ENCODE measurements at regions not wholly inside any gene's neighbourhood (a gene's known extent, or its start where the extent isn't known, plus 50 kb on each side); places are given as distances from the start of the nearest gene placed in this dataset.

- H3K27ac ChIP-seq (ENCODE audit: low read length): no peak overlapping the region
- no peak overlapping the region for H3K9ac ChIP-seq (ENCODE audit: low read length)
- no peaks in the 10 kb centered on the region for H4K20me1 ChIP-seq (ENCODE audit: insufficient read depth, low read depth, low read length)
- H3K4me3 ChIP-seq (ENCODE audit: low read length): no peak overlapping the region
- H3K4me2 ChIP-seq (ENCODE audit: low read depth, low read length, poor library complexity, severe bottlenecking): no peak overlapping the region
- H2AFZ ChIP-seq (ENCODE audit: low read length): no peak overlapping the region
- no peaks in the 10 kb centered on the region for H3K79me2 ChIP-seq (ENCODE audit: low read length)
- peaks cover 21% of the 10 kb centered on the region for H3K9me3 ChIP-seq (ENCODE audit: low read length)
- no peak for DNase-seq
- no peaks in the 10 kb centered on the region for H3K4me1 ChIP-seq (ENCODE audit: low read length)
- H3K36me3 ChIP-seq (ENCODE audit: insufficient read depth, low read length): no peaks in the 10 kb centered on the region
- H3K27me3 ChIP-seq (ENCODE audit: low read length): no peaks in the 10 kb centered on the region
- H3K9me2 ChIP-seq (replicated peaks; ENCODE audit: insufficient read depth, low read length): no peaks in the 10 kb centered on the region
These were observed 328.8 kb upstream of the BTBD3 start for GRCh38 chr20:11588875-11589274.

- DNase-seq: no peak
These were observed 325.7 kb upstream of the BTBD3 start for GRCh38 chr20:11591965-11592364.

GRCh38 chr20:11604339-11604738 is 313.4 kb upstream of the BTBD3 start:
- Histone ChIP-seq H3K9me3 (ENCODE audit: low read length) (peaks cover 21% of the 10 kb centered on the region), H3K79me2 (ENCODE audit: low read length) (no peaks in the 10 kb centered on the region), H3K4me1 (ENCODE audit: low read length) (no peaks in the 10 kb centered on the region), H3K4me3 (ENCODE audit: low read length) (no peak overlapping the region), H2AFZ (ENCODE audit: low read length) (no peak overlapping the region), H3K9ac (ENCODE audit: low read length) (no peak overlapping the region), H3K27ac (ENCODE audit: low read length) (no peak overlapping the region), H3K4me2 (ENCODE audit: low read depth, low read length, poor library complexity, severe bottlenecking) (no peak overlapping the region), H4K20me1 (ENCODE audit: insufficient read depth, low read depth, low read length) (no peaks in the 10 kb centered on the region), H3K9me2 (replicated peaks; ENCODE audit: insufficient read depth, low read length) (no peaks in the 10 kb centered on the region; the same call in 1 of the 2 replicates), H3K36me3 (ENCODE audit: insufficient read depth, low read length) (no peaks in the 10 kb centered on the region), H3K27me3 (ENCODE audit: low read length) (no peaks in the 10 kb centered on the region)
- DNase-seq: no peak

More at GRCh38 chr20:11591965-11592364, 325.7 kb upstream of the BTBD3 start:
- Histone ChIP-seq H3K4me1 (ENCODE audit: low read length) (no peaks in the 10 kb centered on the region), H3K27ac (ENCODE audit: low read length) (no peak overlapping the region), H4K20me1 (ENCODE audit: insufficient read depth, low read depth, low read length) (no peaks in the 10 kb centered on the region), H2AFZ (ENCODE audit: low read length) (no peak overlapping the region), H3K79me2 (ENCODE audit: low read length) (no peaks in the 10 kb centered on the region), H3K9me3 (ENCODE audit: low read length) (peaks cover 24% of the 10 kb centered on the region), H3K27me3 (ENCODE audit: low read length) (no peaks in the 10 kb centered on the region), H3K4me2 (ENCODE audit: low read depth, low read length, poor library complexity, severe bottlenecking) (no peak overlapping the region), H3K9ac (ENCODE audit: low read length) (no peak overlapping the region), H3K4me3 (ENCODE audit: low read length) (no peak overlapping the region), H3K9me2 (replicated peaks; ENCODE audit: insufficient read depth, low read length) (no peaks in the 10 kb centered on the region; the same call in 1 of the 2 replicates), H3K36me3 (ENCODE audit: insufficient read depth, low read length) (no peaks in the 10 kb centered on the region)

- H3K4me2 ChIP-seq (ENCODE audit: low read depth, low read length, poor library complexity, severe bottlenecking): no peak overlapping the region
- H3K27me3 ChIP-seq (ENCODE audit: low read length): no peaks in the 10 kb centered on the region
- H3K9me2 ChIP-seq (replicated peaks; ENCODE audit: insufficient read depth, low read length): no peaks in the 10 kb centered on the region; the same call in 1 of the 2 replicates
- no peak overlapping the region for H3K4me3 ChIP-seq (ENCODE audit: low read length)
- no peaks in the 10 kb centered on the region for H4K20me1 ChIP-seq (ENCODE audit: insufficient read depth, low read depth, low read length)
- no peaks in the 10 kb centered on the region for H3K36me3 ChIP-seq (ENCODE audit: insufficient read depth, low read length)
- H3K79me2 ChIP-seq (ENCODE audit: low read length): no peaks in the 10 kb centered on the region
- no peak overlapping the region for H3K9ac ChIP-seq (ENCODE audit: low read length)
- no peaks in the 10 kb centered on the region for H3K4me1 ChIP-seq (ENCODE audit: low read length)
- H3K9me3 ChIP-seq (ENCODE audit: low read length): peaks cover 17% of the 10 kb centered on the region
- H3K27ac ChIP-seq (ENCODE audit: low read length): no peak overlapping the region
- DNase-seq: no peak
- no peak overlapping the region for H2AFZ ChIP-seq (ENCODE audit: low read length)
These were observed 310.6 kb upstream of the BTBD3 start for GRCh38 chr20:11607047-11607446.

- no peak for DNase-seq
- H3K4me3 ChIP-seq (ENCODE audit: low read length): no peak overlapping the region
- no peaks in the 10 kb centered on the region for H3K79me2 ChIP-seq (ENCODE audit: low read length)
- no peaks in the 10 kb centered on the region for H3K27me3 ChIP-seq (ENCODE audit: low read length)
- H3K9me3 ChIP-seq (ENCODE audit: low read length): peaks cover 17% of the 10 kb centered on the region
- no peaks in the 10 kb centered on the region for H3K36me3 ChIP-seq (ENCODE audit: insufficient read depth, low read length)
- no peak overlapping the region for H3K9ac ChIP-seq (ENCODE audit: low read length)
- H3K4me2 ChIP-seq (ENCODE audit: low read depth, low read length, poor library complexity, severe bottlenecking): no peak overlapping the region
- H3K4me1 ChIP-seq (ENCODE audit: low read length): no peaks in the 10 kb centered on the region
- H3K9me2 ChIP-seq (replicated peaks; ENCODE audit: insufficient read depth, low read length): no peaks in the 10 kb centered on the region; the same call in 1 of the 2 replicates
- no peaks in the 10 kb centered on the region for H4K20me1 ChIP-seq (ENCODE audit: insufficient read depth, low read depth, low read length)
- no peak overlapping the region for H2AFZ ChIP-seq (ENCODE audit: low read length)
- H3K27ac ChIP-seq (ENCODE audit: low read length): no peak overlapping the region
These were observed 309.0 kb upstream of the BTBD3 start for GRCh38 chr20:11608736-11609135.

GRCh38 chr20:11624704-11625103 is 293.0 kb upstream of the BTBD3 start:
- no peak for DNase-seq
- Histone ChIP-seq H3K4me2 (ENCODE audit: low read depth, low read length, poor library complexity, severe bottlenecking) (no peak overlapping the region), H3K4me3 (ENCODE audit: low read length) (no peak overlapping the region), H3K9ac (ENCODE audit: low read length) (no peak overlapping the region), H3K36me3 (ENCODE audit: insufficient read depth, low read length) (no peaks in the 10 kb centered on the region), H3K27me3 (ENCODE audit: low read length) (no peaks in the 10 kb centered on the region), H3K4me1 (ENCODE audit: low read length) (no peaks in the 10 kb centered on the region), H3K79me2 (ENCODE audit: low read length) (no peaks in the 10 kb centered on the region), H2AFZ (ENCODE audit: low read length) (no peak overlapping the region), H3K9me3 (ENCODE audit: low read length) (peaks cover 13% of the 10 kb centered on the region; the same call in 1 of the 2 replicates), H3K9me2 (replicated peaks; ENCODE audit: insufficient read depth, low read length) (no peaks in the 10 kb centered on the region), H3K27ac (ENCODE audit: low read length) (no peak overlapping the region), H4K20me1 (ENCODE audit: insufficient read depth, low read depth, low read length) (no peaks in the 10 kb centered on the region)

- Histone ChIP-seq H3K9me2 (replicated peaks; ENCODE audit: insufficient read depth, low read length) (no peaks in the 10 kb centered on the region), H3K9me3 (ENCODE audit: low read length) (peaks cover 13% of the 10 kb centered on the region; the same call in 1 of the 2 replicates), H4K20me1 (ENCODE audit: insufficient read depth, low read depth, low read length) (no peaks in the 10 kb centered on the region), H3K4me2 (ENCODE audit: low read depth, low read length, poor library complexity, severe bottlenecking) (no peak overlapping the region), H3K36me3 (ENCODE audit: insufficient read depth, low read length) (no peaks in the 10 kb centered on the region), H3K9ac (ENCODE audit: low read length) (no peak overlapping the region), H3K79me2 (ENCODE audit: low read length) (no peaks in the 10 kb centered on the region), H3K27me3 (ENCODE audit: low read length) (no peaks in the 10 kb centered on the region), H2AFZ (ENCODE audit: low read length) (no peak overlapping the region), H3K4me3 (ENCODE audit: low read length) (no peak overlapping the region), H3K4me1 (ENCODE audit: low read length) (no peaks in the 10 kb centered on the region), H3K27ac (ENCODE audit: low read length) (no peak overlapping the region)
- no peak for DNase-seq
These were observed 291.1 kb upstream of the BTBD3 start for GRCh38 chr20:11626551-11626950.

GRCh38 chr20:11642866-11643265 is 274.8 kb upstream of the BTBD3 start:
- Histone ChIP-seq H3K9me3 (ENCODE audit: low read length) (peaks cover 7% of the 10 kb centered on the region), H3K4me2 (ENCODE audit: low read depth, low read length, poor library complexity, severe bottlenecking) (no peak overlapping the region), H3K9ac (ENCODE audit: low read length) (no peak overlapping the region), H3K79me2 (ENCODE audit: low read length) (no peaks in the 10 kb centered on the region), H3K27ac (ENCODE audit: low read length) (no peak overlapping the region), H3K27me3 (ENCODE audit: low read length) (no peaks in the 10 kb centered on the region), H2AFZ (ENCODE audit: low read length) (no peak overlapping the region), H3K4me1 (ENCODE audit: low read length) (no peaks in the 10 kb centered on the region), H3K9me2 (replicated peaks; ENCODE audit: insufficient read depth, low read length) (no peaks in the 10 kb centered on the region), H3K36me3 (ENCODE audit: insufficient read depth, low read length) (no peaks in the 10 kb centered on the region), H4K20me1 (ENCODE audit: insufficient read depth, low read depth, low read length) (no peaks in the 10 kb centered on the region), H3K4me3 (ENCODE audit: low read length) (no peak overlapping the region)
- no peak for DNase-seq

GRCh38 chr20:11646359-11646758 is 271.3 kb upstream of the BTBD3 start:
- DNase-seq: no peak
- Histone ChIP-seq H3K9me3 (ENCODE audit: low read length) (peaks cover 25% of the 10 kb centered on the region), H3K27me3 (ENCODE audit: low read length) (no peaks in the 10 kb centered on the region), H3K9me2 (replicated peaks; ENCODE audit: insufficient read depth, low read length) (no peaks in the 10 kb centered on the region), H3K27ac (ENCODE audit: low read length) (no peak overlapping the region), H4K20me1 (ENCODE audit: insufficient read depth, low read depth, low read length) (no peaks in the 10 kb centered on the region), H3K36me3 (ENCODE audit: insufficient read depth, low read length) (no peaks in the 10 kb centered on the region), H3K79me2 (ENCODE audit: low read length) (no peaks in the 10 kb centered on the region), H2AFZ (ENCODE audit: low read length) (no peak overlapping the region), H3K4me1 (ENCODE audit: low read length) (no peaks in the 10 kb centered on the region), H3K9ac (ENCODE audit: low read length) (no peak overlapping the region), H3K4me2 (ENCODE audit: low read depth, low read length, poor library complexity, severe bottlenecking) (no peak overlapping the region), H3K4me3 (ENCODE audit: low read length) (no peak overlapping the region)
